ENCODE measurements at regions not wholly inside any gene's neighbourhood (a gene's known extent, or its start where the extent isn't known, plus 50 kb on each side); places are given as distances from the start of the nearest gene placed in this dataset.

DNA sequence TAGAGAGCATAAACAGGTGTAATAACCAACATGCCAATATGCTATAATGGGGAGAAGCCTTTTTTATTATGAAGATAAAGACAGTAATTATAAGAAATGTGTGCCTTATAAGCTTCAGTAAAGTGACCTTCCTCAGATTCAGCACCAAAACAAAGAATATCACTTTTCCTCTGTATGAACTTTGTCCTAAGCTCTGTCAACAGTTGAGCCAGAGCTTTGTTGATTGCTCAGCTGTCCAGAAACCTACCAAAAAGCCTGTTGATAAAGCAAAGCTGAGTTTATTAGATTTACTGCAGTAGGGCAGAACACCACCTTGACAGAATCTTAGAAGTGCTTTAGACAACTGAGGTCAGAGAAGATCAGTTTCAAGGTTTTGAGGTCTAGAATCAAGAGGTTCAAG lies 635.3 kb downstream of the EDEM1 start:
- TF ChIP-seq, protein P1, sequence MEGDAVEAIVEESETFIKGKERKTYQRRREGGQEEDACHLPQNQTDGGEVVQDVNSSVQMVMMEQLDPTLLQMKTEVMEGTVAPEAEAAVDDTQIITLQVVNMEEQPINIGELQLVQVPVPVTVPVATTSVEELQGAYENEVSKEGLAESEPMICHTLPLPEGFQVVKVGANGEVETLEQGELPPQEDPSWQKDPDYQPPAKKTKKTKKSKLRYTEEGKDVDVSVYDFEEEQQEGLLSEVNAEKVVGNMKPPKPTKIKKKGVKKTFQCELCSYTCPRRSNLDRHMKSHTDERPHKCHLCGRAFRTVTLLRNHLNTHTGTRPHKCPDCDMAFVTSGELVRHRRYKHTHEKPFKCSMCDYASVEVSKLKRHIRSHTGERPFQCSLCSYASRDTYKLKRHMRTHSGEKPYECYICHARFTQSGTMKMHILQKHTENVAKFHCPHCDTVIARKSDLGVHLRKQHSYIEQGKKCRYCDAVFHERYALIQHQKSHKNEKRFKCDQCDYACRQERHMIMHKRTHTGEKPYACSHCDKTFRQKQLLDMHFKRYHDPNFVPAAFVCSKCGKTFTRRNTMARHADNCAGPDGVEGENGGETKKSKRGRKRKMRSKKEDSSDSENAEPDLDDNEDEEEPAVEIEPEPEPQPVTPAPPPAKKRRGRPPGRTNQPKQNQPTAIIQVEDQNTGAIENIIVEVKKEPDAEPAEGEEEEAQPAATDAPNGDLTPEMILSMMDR (IDR thresholded peaks at IDR 0.05), result no peak
- TF ChIP-seq POLR2A (IDR thresholded peaks at IDR 0.05), result no peak
